ENCODE measurements at regions not wholly inside any gene's neighbourhood (a gene's known extent, or its start where the extent isn't known, plus 50 kb on each side); places are given as distances from the start of the nearest gene placed in this dataset.

DNA sequence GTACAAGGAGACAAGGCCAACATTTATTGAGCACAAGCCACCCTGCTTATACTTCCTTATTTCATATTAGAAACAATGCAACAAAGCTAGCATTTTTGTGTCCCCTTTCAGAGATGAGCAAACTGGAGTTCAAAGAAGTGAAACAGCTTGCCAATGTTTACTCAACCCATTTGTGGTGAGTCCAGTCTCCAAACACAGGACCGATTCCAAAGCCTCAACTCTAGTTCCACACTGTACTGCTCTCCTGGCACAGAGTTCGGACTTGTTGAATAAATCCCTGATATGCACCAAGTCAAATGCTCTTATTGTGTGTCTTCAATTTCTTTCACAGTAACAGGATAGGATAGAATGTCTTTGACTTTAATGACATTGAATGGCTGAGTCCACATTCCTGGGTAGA, 604.8 kb upstream of the BRINP1 start:
- no peak for DNase-seq

DNA sequence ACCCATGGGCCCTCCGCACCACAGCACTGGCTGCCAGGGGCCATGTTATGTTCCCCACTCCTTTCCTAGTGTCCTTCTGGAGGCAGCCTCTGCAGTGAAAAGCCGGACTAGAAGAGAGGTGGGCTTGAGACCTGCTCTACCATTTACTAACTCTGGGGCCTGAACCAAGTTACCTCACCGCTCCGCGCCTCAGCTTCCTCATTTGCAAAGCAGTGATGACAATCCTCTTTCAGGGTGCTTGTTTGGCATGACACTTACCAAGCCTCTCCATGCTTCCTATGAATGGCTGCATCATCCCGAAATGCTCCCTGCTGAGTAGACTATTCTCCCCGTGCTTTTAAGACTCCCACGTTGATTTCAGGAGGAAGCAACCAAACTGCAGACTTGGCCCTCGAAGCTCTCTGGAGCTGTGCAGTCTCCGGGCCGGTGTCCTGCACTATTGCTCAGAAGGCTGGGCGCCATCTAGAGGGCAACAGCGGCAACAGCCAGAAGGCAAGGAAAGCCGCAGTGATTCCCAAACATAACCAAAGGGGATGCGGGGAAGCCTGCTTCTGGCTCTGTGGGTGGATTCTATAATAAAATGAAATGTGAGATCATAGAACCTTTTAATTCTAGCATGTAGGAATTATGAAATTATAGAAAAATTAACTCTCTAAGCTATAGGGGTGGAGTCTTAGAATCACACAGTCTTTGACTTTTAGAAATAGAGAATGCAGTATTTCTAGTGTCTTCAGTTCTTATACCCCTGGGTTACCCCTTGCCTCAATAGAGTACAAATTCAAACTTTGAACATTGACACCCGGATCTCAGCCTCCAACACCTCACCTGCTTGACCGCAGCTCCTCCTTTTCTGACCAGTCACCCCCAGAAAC, 599.8 kb upstream of the BRINP1 start:
- DNase-seq, result no peak

DNA sequence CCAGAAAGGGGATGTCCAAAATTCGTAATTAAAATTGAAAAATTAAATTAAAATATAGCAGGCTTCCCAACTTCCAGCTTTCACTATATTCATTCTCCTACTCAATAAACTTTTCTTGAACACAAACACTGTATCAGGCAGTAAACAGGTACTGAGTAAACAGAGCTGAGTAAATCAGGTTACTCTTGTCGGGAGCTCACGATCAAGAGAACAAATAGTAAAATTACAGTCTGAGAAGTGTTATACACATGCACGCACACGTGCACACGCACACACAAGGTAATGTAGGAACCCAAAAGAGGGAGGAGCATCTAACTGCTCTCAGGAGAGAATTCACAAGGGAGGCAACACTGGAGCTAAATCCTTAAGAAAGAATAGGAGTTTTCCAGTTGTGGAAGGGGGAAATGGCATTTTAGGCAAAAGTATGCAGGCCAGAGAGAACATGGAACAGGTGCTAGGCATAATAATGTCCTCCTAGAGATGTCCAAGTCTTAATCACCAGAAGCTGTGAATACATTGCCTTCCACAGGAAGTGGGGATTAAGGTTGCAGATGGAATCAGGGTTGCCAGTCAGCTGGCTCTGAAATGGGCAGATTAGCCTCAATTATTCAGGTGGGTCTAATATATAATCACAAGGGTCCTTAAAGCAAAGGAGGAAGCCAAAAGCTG, 598.8 kb upstream of the BRINP1 start:
- no peak for DNase-seq

DNA sequence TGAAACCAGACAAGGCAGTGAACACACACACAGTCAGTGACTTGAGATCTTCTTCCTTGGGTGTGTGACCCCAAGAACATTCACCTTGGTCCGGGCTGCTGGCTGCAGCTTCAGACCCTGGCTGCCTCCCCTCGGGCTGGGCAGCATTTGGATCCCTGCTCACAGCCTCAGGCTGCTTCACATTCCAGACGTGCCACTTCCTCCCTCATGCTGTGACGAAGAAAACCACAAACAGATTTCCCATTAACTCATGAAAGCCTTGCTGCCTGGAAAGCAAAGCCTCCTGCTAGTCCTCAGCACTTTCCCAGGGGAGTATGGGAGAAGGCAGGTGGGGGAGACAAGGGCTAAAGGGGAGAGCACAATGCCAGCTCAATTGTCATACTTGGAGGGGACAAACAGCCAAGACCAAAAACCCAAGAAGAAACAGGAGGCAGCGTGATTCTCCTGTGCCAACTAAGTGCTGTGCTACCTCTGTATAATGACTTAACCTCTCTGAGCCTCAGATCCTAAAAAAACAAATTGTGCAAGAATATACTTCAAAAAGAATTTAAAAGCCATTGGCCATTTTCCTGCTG, 594.6 kb upstream of the BRINP1 start:
- DNase-seq, result no peak

DNA sequence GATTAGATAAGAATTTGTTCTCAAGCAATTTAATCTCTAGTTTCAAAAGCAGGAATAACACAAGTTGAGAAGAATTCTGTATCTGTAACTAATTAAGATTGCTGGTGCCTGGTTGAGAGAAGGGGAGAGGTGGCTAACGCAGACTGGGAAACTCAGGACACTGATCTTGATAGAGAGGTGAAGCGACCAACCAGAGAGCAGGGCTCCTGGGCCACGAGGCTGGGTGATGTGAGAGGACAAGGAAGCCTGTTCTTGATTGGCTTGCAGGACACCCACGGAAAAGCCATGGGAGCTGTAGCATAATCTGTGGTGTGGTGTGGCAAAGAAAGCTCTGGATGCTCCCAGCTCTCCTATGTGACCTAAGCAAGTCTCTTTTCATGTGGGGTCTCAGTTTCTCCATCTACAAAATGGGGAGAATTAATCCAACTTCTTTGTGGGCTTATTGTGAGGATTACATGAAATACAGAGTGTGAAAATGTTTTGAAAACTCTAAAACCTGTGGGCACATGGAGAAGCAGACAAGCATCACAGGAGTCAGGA, 594.1 kb upstream of the BRINP1 start:
- DNase-seq, result no peak

DNA sequence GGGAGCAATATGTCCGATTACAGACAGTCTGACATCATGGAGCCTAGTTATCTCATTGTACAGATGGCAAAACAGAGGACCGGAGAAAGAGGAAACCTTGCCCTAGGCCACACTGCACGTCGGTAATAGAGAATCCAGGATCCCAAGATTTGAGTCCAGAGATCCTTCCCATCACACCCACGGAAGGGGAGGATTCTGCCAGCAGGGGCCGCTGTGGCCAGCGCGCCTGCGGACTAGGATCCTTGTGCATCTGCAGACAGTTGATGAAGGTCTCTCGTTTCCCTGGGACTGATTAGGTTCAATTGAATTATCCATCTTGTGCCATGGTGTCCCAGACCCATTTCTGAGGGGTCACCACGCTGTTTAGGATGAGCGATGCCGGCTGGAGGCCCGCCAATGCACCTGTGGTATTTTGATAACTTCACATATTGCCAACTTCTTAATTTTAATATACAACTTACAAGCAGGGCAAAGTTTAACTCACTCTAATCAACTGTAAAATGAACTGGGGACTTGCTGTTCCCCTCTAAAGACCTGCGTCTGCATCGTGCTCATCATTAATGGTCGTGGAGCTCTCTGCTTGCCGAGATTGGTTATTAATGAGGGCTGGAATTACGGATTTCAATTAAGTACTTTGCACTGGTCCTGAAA, 592.7 kb upstream of the BRINP1 start:
- DNase-seq, result no peak

DNA sequence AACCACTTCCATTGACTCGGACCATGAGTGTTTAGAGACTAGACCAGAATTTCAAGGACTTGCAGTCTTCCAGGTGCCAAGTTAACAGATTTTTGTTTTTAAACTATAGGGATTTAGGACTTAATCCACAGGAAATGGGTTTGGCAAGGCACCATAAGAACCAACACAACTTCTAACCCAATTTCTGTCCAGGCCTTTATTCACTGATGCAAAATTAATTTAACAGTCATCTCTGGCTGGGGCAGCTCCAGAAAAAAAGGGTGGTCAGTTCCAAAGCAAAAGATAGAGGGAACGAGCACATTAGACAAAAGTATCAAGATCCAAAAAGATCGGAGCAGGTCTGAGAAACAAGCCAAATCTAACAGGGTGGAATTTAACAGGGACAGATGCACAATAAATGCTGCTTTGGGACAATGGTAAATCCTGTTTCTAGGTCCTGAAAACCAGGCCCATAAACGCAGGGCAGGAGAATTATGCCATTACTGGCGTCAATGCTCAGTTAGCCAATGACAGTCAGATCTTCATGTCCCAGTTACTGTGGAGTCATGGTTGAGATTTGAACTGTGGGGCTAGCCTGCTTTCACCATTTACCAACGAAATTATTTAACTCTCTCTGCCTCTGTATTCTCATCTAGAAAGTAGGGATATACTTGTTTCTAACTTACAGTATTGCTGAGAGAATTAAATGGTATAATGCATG, 590.8 kb upstream of the BRINP1 start:
- DNase-seq, result no peak

DNA sequence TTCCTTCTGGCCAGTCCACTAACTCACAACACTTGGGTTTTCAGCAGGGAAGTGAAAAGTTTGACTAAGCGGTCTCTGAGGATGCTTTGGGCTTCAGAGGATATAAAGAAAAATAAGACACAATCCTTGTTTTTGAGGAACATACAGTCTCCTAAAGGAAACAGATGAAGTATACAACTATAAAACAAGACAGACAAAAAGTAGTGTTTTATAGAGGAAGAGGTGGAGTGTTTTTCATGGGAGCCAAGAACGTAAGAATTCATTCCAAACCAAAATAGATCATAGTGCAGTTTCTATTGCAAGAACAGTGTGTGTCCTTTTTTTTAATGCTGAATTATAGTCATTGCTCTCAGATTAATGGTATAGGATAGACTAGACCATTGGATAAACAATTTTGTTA, 586.9 kb upstream of the BRINP1 start:
- no peak for DNase-seq

DNA sequence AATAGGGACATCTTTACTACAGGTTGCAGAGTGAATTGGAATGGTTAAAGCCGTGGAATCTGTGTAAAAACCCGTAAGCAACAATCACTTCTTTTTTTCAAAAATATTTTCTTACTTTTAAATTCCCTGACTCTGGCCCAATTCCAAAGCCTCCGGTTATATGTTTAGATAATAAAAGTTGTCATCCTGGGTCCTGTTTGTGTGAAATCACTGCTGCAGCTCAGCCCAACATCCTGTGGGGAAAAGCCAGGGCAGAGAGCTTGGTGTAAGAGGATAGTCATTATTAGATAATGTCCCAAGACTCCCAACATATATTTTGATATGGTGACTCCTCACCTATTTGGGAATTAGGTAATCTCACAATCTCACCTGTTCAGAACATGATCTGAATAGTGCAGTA, 586.0 kb upstream of the BRINP1 start:
- DNase-seq, result no peak

DNA sequence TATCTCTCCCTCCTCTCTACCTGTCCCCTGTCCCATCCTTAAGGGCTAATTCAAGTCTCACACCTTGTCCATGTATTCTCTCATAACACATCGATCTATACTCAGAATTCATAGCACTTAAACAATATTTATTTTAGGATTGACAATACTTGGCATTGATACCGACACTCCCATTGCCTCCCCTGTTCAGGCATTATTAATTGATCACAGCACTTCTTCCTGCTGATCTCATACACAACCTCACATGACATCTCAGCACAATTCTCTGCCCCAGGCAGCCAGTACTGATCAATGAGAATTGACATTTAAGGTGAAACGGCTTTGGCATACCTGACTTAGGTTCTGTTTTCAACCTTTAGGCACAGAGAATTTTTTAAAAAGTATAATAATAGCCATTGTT, 582.4 kb upstream of the BRINP1 start:
- no peak for DNase-seq

DNA sequence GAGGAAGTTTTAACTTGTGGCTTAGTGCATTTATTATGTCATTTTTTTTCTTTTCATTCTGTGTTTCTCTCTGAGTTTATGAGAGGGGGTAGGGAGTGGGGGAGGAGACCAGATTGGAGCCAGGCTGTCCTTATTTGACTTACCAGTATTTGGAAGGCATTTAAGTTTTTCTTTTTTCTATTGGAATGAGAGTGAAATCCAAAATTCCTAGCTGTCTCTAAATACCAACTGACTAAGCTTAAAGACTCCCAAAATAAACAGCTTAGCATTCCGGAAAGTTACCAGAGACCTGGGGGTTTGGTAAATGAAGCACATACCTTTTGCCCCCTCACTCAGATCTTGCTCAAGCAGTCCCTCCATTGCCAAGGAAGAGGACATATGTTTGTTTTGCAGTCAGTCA, 581.9 kb upstream of the BRINP1 start:
- no peak for DNase-seq

DNA sequence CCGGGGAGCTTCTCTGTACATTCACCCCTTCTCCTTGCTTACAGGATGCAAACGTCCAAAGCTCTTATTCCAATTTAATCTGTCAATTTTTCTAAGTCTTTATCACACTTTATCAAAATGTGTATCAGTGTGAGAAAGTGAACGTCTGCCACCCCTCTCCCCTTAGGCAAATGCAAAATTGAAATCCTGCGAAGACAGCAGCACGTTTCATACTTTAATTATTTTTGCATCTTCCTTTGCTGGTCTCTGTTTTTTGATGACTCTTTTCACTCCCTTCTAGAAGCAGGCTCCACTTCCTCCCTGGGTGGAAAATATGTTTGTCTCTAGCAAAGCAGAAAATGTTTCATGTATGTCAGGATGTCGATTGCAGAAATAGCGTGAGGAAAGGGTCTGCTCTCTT, 576.5 kb upstream of the BRINP1 start:
- DNase-seq, result no peak

DNA sequence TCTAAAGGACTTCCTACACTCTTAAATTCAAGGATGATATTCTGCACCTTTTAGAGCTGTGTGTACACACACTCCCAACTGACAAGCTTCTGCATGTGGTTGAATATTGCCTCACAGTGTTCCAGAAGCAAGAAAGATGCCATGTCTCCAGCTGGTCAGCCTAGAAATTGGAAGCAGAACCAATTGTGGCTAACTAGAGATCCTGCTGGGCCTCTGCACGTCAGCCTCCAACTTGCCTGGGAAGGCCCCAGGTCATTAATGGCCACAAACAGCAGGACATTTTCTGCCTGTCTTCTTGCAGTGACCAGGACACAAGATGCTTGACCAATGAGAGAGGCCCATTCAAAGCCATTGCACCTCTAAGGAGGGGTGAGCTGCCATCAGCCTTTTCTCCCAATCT, 571.9 kb upstream of the BRINP1 start:
- no peak for DNase-seq

DNA sequence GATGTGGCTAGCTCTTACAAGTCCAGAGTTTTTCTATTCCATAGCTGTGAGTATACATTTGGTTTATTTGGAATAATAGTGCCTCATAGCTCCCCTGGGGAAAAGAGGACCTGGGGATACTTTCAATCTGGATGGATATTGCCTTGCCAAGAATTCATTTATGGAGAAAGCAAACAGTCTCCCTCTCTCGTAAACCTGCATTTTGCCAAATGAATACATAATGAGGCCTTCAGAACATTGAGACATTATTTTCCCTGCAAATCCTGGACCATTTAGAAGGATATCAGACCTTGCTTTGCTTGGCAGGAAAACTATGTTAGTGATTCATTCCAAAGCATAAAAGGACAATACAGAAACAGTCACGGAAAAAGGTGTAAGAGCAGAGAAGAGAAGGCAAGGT, 569.6 kb upstream of the BRINP1 start:
- no peak for DNase-seq

DNA sequence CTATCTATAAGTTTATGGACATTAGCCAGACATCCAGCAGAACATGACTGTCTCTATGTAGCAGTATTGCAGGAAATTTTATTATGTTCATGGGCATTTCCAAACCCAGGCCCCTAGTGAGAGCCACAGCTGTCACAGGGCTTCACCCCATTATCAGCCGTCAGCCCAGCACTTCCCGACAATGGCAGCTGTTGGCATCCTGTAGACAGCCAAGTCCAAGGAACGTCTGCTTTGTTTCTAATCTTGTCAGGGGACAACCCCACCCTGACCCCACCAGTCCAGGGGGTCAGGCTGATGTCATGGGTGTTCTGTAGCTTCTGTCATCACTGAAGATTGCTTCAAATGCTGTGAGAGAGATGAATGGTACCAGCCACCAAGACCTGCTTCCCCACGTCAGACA, 565.3 kb upstream of the BRINP1 start:
- DNase-seq, result no peak

DNA sequence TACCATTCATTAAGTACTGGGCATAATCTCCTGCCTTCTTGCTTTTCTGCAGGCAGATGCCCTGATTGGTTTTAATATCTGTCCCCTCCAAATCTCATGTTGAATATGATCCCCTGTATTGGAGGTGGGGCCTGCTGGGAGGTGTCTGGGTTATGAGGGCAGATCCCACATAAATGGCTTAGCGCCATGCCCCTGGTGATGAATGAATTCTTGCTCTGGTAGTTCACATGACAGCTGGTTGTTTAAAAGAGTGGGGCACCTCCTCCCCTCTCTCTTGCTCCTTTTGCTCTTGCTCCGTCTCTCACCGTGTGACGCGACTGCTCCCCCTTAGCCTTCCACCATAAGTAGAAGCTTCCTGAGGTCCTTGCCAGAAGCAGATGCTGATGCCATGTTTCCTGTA, 564.0 kb upstream of the BRINP1 start:
- no peak for DNase-seq

DNA sequence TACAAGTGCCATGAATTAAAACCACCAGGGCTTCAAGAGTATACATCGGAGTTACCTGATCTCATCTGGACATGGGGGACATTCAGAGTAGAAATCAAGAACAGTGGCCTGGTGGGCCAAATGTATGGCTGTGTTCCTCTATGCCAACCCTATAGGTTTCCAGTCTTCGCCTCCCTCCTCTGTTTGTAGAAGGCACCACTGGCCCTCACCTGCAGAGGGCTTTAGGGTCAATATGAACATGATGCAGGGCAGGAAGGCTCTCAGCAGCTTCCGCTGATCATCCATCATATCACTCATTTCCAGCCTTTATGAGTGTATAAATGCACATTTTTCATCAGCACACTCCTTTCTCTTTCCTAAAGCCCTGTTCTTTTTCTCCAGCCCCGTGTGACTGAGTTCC, 555.5 kb upstream of the BRINP1 start:
- no peak for DNase-seq

DNA sequence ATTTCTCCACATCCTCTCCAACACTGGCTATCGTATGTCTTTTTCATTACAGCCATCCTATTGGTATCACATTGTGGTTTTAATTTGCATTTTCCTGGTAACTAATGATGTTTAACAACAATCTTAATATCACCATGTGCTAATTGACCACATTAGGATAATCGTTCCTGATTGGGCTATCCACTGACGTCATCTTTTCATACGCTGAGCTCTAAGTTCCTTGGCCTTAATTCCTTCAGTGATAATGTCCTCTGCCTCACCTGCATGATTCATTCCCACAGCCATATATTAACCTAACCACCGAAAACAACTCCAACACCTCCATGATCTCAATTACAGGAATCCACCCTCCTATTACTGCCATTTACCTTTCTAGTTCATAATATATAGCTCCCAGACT, 547.9 kb upstream of the BRINP1 start:
- DNase-seq, result no peak

DNA sequence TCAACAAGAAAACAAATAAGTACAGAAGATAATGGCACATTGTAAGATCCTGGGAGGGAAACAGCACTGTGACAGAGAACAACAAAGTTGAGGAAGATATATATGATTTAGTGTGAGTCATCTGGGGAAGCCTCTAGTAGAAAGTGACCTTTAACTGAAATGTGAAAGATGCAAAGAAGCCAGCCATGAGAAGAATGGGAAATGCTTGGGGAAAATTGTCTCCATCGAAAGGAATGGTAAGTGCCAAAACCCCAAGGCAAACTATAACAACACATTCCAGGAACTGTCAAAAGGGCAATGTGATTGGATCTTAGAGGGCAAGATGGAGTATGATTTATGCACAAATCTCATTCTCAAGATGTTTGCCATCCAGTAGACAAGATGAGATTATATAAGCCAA, 537.8 kb upstream of the BRINP1 start:
- DNase-seq, result no peak

DNA sequence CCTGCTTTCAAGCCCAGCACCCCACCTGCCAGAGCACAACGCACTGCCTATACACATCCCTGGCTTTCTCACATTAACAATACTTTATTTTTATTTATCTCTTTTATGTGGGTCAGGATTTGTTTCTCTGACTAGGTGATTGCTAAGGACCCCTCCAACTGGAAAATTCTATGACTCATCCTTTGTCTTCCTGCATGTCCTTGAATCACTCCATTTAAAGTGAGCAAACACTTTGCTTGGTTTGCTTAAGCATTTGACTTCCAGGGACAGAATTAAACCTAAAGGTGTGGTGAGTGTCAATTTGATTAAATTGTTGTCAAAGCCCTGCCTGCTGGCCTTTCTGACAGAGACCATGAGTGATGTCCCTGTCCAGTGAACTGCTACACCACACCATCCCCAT, 536.5 kb upstream of the BRINP1 start:
- no peak for DNase-seq

DNA sequence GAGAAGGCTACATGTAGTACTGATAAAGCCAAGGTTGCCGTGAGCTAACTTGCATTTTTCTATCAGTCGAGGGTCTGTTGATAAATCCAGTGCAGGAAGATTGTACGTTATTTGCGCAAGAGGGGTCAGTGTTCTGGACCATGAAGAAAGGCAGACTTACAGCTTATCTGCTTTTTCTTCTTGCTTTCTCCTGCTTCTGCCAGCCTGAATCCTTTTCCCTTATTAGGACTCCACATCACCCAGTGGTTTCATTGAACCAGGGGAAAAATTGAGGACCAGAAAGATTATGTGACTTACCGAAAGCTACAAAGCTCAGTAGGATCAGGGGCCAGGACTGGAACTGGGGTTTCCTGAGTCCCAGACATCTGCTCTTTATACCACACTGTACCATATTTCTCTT, 534.6 kb upstream of the BRINP1 start:
- no peak for DNase-seq

DNA sequence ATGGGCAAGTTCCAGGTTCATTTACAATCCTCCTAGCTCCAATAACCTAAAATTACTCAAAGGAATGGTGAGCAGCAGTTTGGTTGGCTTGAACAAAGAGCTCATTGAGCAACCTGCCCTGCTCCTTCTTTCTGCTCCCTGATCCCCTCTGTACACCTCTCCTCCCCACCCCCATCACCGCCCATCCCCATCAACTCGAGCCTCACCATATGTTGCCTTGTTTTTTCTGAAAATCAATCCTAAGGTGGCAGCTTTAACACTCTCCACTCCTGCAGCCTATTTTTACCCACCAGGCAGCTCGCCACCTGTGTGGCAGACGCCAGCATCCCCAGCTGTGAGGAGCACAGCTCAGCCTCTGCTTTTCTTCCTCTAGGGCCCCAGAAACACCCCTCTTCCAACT, 533.4 kb upstream of the BRINP1 start:
- no peak for DNase-seq

DNA sequence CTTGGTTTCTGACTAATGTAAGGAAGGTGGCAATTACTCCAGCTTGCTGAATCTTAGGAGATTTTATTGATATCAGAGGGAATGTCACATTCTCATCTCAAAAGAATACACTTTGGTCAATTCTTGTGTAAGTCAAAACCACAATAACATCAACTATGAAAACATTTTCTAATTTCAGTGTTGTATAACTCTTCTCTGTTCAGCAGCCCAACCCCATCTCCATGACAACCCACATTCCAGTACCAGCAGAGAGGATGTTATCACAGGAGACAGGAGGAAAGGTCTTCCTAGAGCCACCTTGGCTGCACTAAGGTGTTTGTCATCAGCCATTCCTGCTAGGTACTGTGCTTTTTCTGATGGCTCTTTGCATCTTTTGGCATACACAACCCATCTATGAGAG, 529.1 kb upstream of the BRINP1 start:
- no peak for DNase-seq
